Nucleus accumbens (tissue), 56 donors: ENCODE measurements at regions not wholly inside any gene's neighbourhood (a gene's known extent, or its start where the extent isn't known, plus 50 kb on each side); places are given as distances from the start of the nearest gene placed in this dataset.
"Not testable (repeated sequence)": the region's sequence is repeated elsewhere in the genome, so short reads cannot be mapped to it uniquely, and the experiment has no call there.

ENCODE experiments used
- DNase-seq, 56 donors: peaks; one replicate each; lab custom pipeline; 2025; lab: John Stamatoyannopoulos, UW

DNA sequence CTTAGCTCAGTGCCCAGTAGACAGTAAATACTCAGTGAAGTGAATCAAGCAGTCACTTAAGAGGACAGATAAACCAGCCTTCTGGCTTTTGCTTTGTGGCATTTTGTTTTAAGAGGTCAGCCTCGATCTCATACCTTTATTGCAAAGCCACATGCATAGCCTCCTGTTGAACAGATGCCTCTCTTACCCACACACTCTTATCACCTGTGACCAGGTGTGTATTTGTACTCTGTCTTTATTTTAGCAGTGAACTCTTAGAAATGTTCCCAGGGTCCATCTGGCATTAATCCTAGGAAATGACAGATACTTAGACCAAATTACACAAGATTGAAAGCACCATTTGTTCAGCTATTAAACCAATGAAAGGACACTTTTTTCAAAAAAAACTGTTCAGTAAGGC lies 1426.5 kb downstream of the CDH11 start:
- DNase-seq: no peak

DNA sequence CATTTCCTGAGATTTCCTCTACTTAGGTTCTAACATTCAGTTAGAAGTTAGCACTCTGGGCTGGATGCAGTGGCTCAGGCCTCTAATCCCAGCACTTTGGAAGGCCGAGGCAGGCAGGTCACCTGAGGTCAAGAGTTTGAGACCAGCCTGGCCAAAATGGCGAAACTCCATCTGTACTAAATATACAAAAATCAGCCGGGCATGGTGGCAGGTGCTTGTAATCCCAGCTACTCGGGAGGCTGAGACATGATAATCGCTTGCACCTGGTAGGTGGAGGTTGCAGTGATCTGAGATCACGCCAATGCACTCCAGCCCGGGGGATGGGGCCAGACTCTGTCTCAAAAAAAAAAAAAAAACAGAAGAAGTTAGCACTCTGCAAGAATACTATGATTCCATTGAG lies 1430.9 kb downstream of the CDH11 start:
- DNase-seq: no peak

GRCh38 chr16:63690267-63690666 lies 1431.6 kb downstream of the CDH11 start:
- DNase-seq: no peak

GRCh38 chr16:63689068-63689467 lies 1432.8 kb downstream of the CDH11 start:
- DNase-seq: no peak

GRCh38 chr16:63684149-63685101 lies 1437.4 kb downstream of the CDH11 start:
- no peak for DNase-seq

GRCh38 chr16:63682844-63683243 lies 1439.0 kb downstream of the CDH11 start:
- no peak for DNase-seq

- no peak for DNase-seq
Observed at GRCh38 chr16:63672493-63672892, 1449.4 kb downstream of the CDH11 start.

GRCh38 chr16:63663155-63663554 lies 1458.7 kb downstream of the CDH11 start:
- DNase-seq: no peak

DNA sequence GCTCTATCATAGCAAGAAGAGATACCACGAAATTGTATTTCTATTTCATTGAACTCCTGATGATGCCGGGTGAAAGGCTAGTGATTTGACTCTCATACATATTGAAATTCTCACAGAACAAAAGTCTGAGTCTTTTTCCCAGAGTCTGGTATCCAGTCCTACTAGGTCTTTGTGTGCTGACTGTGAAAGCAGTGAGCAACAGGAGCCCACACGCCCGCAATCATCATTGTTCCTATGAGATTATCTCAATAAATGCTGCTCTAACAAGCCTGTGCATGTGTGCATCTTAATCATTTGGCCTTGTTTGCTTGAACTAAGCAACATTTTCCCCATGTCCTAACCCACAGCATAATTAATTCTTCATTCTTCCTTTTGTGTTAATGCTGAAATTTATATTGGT lies 1466.0 kb downstream of the CDH11 start:
- DNase-seq: no peak

- DNase-seq: no peak
Observed at GRCh38 chr16:63653044-63653839, 1468.6 kb downstream of the CDH11 start.

GRCh38 chr16:63652091-63652490 lies 1469.8 kb downstream of the CDH11 start:
- peak in 4 of 56 donors; percentile 0 to 2 (median 0) for DNase-seq

DNA sequence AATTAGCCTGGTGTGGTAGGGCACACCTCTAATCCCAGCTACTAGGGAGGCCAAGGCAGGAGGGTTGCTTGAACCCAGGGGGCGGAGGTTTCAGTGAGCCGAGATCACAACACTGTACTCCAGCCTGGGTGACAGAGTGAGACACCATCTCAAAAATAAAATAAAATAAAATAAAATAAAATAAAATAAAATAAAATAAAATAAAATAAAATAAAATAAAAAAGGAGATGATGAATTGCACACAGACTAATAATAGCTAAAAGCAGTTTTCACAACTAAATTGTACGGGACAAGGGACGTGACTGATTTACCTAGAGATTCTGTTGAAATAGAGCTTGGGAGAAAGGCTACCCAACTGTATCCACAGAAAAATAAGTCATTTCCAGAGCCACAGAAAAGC lies 1471.3 kb downstream of the CDH11 start:
- DNase-seq: no peak

GRCh38 chr16:63633706-63634445 lies 1488.0 kb downstream of the CDH11 start:
- not testable (repeated sequence) for DNase-seq

- DNase-seq: no peak
Observed at GRCh38 chr16:63629272-63629671, 1492.6 kb downstream of the CDH11 start.

GRCh38 chr16:63628812-63629211 lies 1493.1 kb downstream of the CDH11 start:
- no peak for DNase-seq

- no peak for DNase-seq
Observed at GRCh38 chr16:63625126-63625525, 1496.7 kb downstream of the CDH11 start.

DNA sequence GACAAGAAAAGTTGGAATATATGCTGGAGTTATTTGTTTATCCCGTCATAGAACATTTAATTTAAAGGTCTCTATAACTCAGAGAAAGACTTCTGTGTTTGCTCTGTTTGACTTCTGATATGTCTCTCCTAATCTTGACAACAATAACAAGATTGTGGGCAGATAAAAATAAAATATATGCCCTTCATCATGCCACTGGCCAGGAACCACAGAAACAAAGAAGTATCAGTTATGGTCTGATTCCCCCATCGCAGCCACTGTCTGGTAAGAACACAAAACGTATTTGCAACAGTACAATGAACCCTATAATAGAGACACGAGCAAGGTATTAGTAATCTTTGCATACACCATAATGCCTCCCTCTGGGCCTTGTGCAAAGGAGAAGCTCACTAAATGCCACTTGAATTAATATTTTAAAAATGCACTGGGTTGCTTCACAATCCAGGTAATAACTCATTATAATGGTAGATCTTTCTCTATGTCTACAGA lies 1498.3 kb downstream of the CDH11 start:
- DNase-seq: no peak

GRCh38 chr16:63618896-63619485 lies 1502.9 kb downstream of the CDH11 start:
- no peak for DNase-seq

DNA sequence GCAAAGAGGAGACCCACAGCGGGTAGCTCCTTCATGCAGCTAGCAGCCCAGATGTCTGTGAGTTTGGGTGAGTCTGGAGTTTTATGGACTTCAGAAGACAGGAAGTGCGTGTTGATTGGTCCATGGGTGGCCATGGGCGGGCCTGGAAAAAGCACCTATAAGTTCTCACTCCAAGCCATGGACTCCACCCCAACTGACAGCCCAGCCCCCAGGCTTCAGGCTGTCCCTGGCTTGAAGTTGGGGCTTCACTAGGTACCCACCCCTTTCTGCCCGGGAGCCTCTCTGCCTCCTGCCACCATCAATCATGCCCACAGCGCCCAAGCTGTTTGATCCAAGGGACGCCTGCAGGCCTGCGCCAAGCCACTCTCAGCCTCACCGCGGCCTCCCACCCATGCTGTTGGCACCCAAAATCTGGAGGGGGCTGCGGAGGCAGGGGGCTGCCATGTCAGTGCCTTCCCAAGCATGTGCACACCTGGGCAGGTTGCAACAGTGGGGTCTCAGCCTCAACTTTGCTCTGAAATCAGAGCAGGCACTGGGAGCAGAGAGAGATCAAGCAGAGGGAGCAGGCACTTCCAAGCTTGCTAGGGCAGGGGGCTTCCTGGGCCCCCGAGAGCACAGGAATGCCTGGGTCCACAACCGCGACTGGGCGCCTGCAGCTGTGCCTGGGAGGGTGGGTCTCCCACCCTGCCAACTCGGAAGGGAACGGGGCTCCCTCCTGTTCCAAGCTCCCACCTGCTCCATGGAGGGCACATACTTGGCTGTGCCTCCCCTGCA lies 1503.7 kb downstream of the CDH11 start:
- no peak for DNase-seq
